Fibroblast of skin of scalp (primary cell): ENCODE measurements at regions not wholly inside any gene's neighbourhood (a gene's known extent, or its start where the extent isn't known, plus 50 kb on each side); places are given as distances from the start of the nearest gene placed in this dataset.

Experiments
- DNase-seq: peaks from one replicate; pipeline ENCODE4 v3.0.0-alpha.2; 2013

- no peak for DNase-seq
These were observed 343.6 kb downstream of the LPIN1 start for GRCh38 chr2:12090072-12090471.

DNA sequence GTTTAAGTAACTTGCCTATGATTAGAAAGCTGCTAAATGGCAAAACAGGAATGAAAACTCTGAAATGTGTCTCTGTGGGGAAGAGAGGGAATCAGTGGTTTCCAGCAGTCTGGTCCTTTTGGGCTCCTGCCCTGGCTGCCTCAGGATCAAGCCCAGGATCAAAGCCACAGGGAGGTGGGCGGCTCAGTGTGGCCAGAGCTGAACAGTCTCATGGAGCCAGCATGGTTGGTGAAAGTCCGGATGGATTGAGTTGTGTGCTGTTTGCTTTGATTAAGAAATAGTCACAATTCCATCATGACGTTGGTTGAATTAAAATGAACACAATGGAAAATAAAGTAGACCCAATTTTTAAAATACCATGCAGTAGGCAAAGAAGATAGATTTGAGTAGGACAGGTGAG lies 344.2 kb downstream of the LPIN1 start:
- no peak for DNase-seq

- DNase-seq = peak; percentile 86
These were observed 344.9 kb downstream of the LPIN1 start for GRCh38 chr2:12091201-12091806.

- DNase-seq = no peak
These were observed 347.7 kb downstream of the LPIN1 start for GRCh38 chr2:12094134-12094533.

- no peak for DNase-seq
These were observed 349.8 kb downstream of the LPIN1 start for GRCh38 chr2:12096051-12096787.

DNA sequence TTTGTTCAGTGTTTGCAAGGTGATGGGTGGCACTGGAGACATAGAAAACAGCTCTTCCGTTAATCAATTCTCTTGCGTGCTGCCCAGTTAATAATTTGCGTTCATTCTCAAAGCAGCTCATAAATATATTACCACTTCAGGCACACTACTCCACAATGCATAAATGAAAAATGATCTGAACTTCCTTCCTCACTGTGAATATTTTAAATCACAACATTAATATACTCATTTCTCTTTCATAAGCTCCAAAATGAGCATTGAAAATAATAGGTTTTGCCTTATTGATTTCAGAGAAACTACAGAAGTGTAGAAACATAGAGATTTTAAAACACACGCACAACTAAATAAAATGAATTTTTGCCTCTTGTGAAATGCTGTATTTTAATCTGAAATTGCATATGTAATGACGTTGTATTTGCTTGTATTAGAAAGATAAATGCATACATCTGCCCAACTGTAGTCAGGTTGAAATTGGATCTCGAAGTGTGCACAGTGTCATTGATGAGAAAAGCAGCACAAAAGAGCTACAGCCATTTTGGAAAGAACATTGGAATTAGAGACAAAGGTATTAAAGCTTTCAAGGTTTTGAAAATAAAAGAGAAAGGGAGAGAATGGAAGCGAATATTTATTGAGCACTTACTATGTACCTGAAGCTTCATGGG lies 350.5 kb downstream of the LPIN1 start:
- no peak for DNase-seq

GRCh38 chr2:12097859-12098258 lies 351.4 kb downstream of the LPIN1 start:
- no peak for DNase-seq

DNA sequence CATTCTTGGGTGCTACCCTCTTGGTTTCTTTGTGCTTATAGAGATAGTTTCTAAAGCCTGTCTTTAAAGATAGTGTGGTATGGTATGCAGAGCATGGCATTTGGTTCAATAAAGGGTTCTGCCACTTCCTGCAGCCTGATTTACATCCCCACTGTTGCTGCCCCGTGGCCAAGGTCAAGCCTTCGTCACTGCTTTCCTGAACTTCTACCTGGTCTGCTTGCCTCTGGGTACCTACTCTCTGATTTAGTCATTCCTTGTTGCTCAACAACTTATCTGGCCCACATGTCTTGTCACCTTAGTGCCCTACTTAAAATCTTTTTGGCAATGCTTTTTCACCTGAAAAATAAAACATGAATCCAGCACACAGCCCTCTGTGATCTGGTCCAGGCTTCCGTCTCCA lies 352.9 kb downstream of the LPIN1 start:
- no peak for DNase-seq

- DNase-seq = no peak
These were observed 356.2 kb downstream of the LPIN1 start for GRCh38 chr2:12102679-12103078.

- no peak for DNase-seq
These were observed 358.7 kb downstream of the LPIN1 start for GRCh38 chr2:12105180-12105579.

DNA sequence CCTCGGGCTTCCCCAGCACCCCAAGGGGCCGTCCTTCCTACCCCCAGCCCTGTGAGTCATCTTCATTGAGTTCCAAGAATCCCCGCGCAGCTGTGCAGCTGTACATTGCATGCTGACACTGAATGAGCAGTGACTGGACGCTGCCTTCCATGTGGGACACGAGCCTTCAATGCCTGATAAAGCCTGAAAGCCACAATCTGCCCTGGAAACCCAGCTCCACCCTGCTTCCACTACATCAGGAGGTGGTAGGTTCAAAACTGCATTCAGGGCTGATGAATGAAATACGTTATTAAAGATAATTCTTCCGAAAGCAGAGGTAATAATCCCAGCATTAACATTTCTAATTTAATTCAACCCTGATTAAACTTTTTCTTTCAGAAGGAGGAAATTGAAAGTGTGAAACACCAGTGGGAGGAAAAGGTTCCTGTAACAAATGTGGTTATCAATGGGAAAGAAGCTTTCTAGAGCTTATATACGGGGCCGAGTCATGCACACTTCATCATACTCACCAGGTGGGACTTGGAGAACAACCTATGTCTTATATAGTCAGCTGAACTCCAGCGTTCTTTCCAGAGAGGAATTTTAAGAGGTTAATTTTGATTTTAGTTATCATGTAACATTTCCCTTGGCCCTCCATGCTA lies 360.1 kb downstream of the LPIN1 start:
- DNase-seq = peak; percentile 99

GRCh38 chr2:12107321-12107720 lies 360.9 kb downstream of the LPIN1 start:
- DNase-seq = no peak

GRCh38 chr2:12107939-12108338 lies 361.5 kb downstream of the LPIN1 start:
- DNase-seq = peak; percentile 49

- DNase-seq = no peak
These were observed 363.1 kb downstream of the LPIN1 start for GRCh38 chr2:12109363-12110017.

GRCh38 chr2:12110074-12110473 lies 363.6 kb downstream of the LPIN1 start:
- peak; percentile 46 for DNase-seq

- DNase-seq = no peak
These were observed 364.0 kb downstream of the LPIN1 start for GRCh38 chr2:12110481-12110880.

DNA sequence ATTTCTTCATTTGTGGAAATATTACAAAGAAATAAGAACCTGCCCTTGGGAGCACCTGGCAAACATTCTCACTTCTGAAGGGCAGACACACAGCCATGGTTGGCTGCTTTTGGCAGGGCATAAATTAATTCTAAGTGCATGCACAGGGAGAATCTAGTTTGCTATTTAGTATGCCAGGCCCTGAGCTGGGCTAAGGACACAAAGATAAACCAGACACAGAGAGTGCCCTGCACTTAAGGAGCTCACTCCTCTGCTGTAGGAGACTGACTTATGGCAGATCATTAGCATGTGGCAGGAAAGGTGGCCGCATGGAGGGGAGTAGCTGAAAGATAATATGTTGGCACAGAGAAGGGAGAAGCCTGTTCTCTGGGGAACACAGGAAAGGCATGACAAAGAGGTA lies 367.0 kb downstream of the LPIN1 start:
- no peak for DNase-seq

DNA sequence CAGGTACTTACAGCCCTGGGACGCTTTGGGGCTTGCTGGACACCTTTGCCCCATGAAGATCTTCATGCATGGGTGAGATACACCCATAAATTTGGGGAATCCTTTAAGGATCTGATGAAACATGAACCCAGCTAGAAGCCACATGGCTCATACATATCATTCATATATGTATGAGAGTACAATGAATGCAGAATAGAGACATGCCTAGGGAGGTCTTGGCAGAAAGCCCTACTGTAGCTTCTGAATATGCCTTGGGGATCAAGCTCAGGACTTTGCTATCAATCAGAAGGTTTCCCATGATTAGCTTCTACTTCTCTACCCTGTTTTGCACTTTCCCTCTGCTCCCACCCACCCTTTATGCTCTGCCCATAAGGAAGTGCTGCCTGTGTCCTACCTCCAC lies 368.4 kb downstream of the LPIN1 start:
- no peak for DNase-seq

- no peak for DNase-seq
These were observed 369.9 kb downstream of the LPIN1 start for GRCh38 chr2:12116228-12116750.

GRCh38 chr2:12119841-12120240 lies 373.4 kb downstream of the LPIN1 start:
- peak; percentile 75 for DNase-seq

DNA sequence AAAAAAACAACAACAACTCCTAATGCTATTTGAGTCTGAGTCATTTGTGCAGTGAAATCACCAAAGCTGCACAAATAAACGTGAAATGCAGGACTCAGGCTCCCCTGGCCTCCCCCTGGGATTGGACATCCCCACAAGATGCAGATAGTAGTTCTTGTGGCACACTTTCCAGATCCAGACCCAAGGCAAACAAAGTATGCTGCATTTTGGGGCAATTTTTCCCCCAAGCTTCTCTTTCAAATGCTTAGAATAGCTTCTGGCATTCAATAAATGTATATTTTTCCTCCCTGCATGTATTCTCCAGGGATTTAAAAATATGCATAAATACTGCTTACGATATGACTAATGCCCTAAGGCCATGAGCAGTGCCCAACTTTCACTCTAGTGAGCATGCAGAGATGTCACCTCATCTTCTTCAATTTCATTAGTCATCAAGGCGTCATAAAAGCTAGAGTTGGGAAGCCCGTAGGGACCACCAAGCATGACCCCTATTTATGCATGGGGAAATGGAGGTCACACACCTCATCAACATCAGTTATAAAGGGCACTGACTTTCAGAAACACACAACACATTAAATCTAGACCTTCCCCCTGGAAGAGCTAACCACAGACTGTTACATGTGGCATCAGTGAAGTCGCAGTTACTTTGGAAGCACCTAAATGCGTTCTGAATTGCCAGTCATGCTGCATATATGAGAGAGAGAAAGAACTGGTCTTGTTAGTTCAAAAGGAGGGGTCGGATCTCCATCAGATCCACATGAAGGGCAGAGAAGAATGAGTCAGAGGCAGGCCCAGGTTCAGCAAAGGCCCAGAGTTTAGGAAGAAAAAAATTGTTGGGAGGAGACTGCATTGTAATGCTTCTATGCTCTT lies 374.1 kb downstream of the LPIN1 start:
- DNase-seq = peak; percentile 98

DNA sequence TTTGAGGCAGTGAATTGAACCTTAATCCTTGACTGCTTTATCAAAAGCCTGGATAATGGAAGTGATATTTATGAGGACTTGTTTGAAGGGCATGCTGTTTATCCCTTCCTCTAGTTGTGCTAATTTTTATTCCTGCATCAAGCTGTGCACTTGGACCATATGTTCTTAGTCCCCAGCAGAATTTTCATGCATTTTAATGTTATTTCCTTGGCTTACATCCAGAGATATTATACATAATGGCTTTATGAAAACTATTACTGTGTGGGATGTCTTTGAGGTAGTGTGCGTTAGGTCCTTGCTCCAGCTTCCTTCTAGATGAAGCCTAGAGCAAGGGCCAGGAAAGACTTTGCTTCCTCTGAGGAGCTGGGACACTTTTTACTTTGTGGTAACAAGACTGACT lies 378.4 kb downstream of the LPIN1 start:
- DNase-seq = no peak
